ENCODE measurements at regions not wholly inside any gene's neighbourhood (a gene's known extent, or its start where the extent isn't known, plus 50 kb on each side); places are given as distances from the start of the nearest gene placed in this dataset.

DNA sequence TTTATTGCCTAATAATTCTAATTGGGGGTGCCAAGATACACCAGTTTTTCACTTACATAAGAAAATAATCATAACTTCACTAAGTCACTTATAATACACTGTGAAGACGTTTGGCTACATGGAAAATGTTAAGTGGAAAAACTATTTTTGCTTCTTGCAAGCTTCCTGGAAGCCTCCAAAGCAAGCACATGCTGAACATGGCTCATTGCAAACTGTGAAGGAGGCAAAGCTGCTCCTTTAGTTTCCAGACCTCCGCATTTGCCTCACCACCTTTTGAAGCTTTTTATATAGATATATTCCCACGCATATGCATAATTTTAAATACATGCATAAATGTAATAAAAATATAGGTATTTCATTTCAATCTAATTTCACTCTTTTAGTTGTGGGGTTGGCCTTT lies 285.6 kb upstream of the PRDM9 start:
- TF ChIP-seq, protein P1, sequence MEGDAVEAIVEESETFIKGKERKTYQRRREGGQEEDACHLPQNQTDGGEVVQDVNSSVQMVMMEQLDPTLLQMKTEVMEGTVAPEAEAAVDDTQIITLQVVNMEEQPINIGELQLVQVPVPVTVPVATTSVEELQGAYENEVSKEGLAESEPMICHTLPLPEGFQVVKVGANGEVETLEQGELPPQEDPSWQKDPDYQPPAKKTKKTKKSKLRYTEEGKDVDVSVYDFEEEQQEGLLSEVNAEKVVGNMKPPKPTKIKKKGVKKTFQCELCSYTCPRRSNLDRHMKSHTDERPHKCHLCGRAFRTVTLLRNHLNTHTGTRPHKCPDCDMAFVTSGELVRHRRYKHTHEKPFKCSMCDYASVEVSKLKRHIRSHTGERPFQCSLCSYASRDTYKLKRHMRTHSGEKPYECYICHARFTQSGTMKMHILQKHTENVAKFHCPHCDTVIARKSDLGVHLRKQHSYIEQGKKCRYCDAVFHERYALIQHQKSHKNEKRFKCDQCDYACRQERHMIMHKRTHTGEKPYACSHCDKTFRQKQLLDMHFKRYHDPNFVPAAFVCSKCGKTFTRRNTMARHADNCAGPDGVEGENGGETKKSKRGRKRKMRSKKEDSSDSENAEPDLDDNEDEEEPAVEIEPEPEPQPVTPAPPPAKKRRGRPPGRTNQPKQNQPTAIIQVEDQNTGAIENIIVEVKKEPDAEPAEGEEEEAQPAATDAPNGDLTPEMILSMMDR (IDR thresholded peaks at IDR 0.05; ENCODE audit: low read depth, low read length, poor library complexity, severe bottlenecking), result no peak
- no peak for TF ChIP-seq EZH2phosphoT487 (IDR thresholded peaks at IDR 0.05; ENCODE audit: borderline replicate concordance, low read length)

All from DOHH2 (cell line).